RPMI8226 (cell line): ENCODE measurements at regions not wholly inside any gene's neighbourhood (a gene's known extent, or its start where the extent isn't known, plus 50 kb on each side); places are given as distances from the start of the nearest gene placed in this dataset.

Experiments used
- DNase-seq: peaks from one replicate; pipeline ENCODE4 v3.0.0-alpha.2; 2015

GRCh38 chr11:86193297-86194095, 51.1 kb upstream of the EED start:
- DNase-seq: peak; percentile 86

- peak; percentile 86 for DNase-seq
Measured at GRCh38 chr11:86192519-86193257, 51.9 kb upstream of the EED start.

GRCh38 chr11:86191874-86192273, 52.7 kb upstream of the EED start:
- DNase-seq: no peak

GRCh38 chr11:86187027-86187426, 57.5 kb upstream of the EED start:
- no peak for DNase-seq

- no peak for DNase-seq
Measured at GRCh38 chr11:86186386-86186785, 58.2 kb upstream of the EED start.

- DNase-seq: no peak
Measured at GRCh38 chr11:86185381-86185750, 59.2 kb upstream of the EED start.

GRCh38 chr11:86184728-86185380, 59.7 kb upstream of the EED start:
- no peak for DNase-seq

- DNase-seq: peak; percentile 59
Measured at GRCh38 chr11:86183694-86184093, 60.9 kb upstream of the EED start.

- peak; percentile 97 for DNase-seq
Measured at GRCh38 chr11:86182976-86183584, 61.5 kb upstream of the EED start.

GRCh38 chr11:86181379-86181778, 63.2 kb upstream of the EED start:
- DNase-seq: no peak

GRCh38 chr11:86180851-86181250, 63.7 kb upstream of the EED start:
- DNase-seq: no peak

GRCh38 chr11:86180423-86180822, 64.1 kb upstream of the EED start:
- no peak for DNase-seq

GRCh38 chr11:86179646-86180064, 64.9 kb upstream of the EED start:
- no peak for DNase-seq

- DNase-seq: no peak
Measured at GRCh38 chr11:86177302-86177701, 67.3 kb upstream of the EED start.

- DNase-seq: no peak
Measured at GRCh38 chr11:86176165-86176884, 68.2 kb upstream of the EED start.

GRCh38 chr11:86175626-86176025, 68.9 kb upstream of the EED start:
- DNase-seq: no peak

- DNase-seq: no peak
Measured at GRCh38 chr11:86175191-86175590, 69.4 kb upstream of the EED start.

- DNase-seq: no peak
Measured at GRCh38 chr11:86174101-86175046, 70.2 kb upstream of the EED start.

- DNase-seq: no peak
Measured at GRCh38 chr11:86172894-86173293, 71.7 kb upstream of the EED start.

GRCh38 chr11:86171627-86172026, 72.9 kb upstream of the EED start:
- DNase-seq: no peak

GRCh38 chr11:86167499-86168164, 76.9 kb upstream of the EED start:
- DNase-seq: no peak
